HCT116 (cell line): ENCODE measurements at regions not wholly inside any gene's neighbourhood (a gene's known extent, or its start where the extent isn't known, plus 50 kb on each side); places are given as distances from the start of the nearest gene placed in this dataset.

Source experiments
- EGR1 ChIP-seq: IDR thresholded peaks from 2 replicates; pipeline ENCODE4 v1.6.1; 2012; ENCODE audit warnings: low read depth
- ELF1 ChIP-seq: IDR thresholded peaks from 2 replicates; pipeline ENCODE4 v1.6.1; 2012; ENCODE audit warnings: low read depth, borderline replicate concordance
- EZH2 ChIP-seq: fragments of 200-600 bp; sonication (generic); IDR thresholded peaks from 2 replicates; pipeline ENCODE4 v1.6.1; 2017; ENCODE audit warnings: antibody characterized with exemption, mixed run types
- EZH2phosphoT487 ChIP-seq: fragments of 200-600 bp; IDR thresholded peaks from 2 replicates; pipeline ENCODE4 v1.6.1; 2018; ENCODE audit warnings: antibody characterized with exemption, borderline replicate concordance
- POLR2A ChIP-seq: IDR thresholded peaks from 2 replicates; pipeline ENCODE4 v1.7.0; 2011; ENCODE audit warnings: borderline replicate concordance; ENCODE audit not compliant: insufficient read depth, insufficient read length; ENCODE audit errors: extremely low read depth
- POLR2AphosphoS5 ChIP-seq: IDR thresholded peaks from 2 replicates; pipeline ENCODE4 v1.6.1; 2011; ENCODE audit warnings: mild to moderate bottlenecking, low read depth, low read length, moderate library complexity
- SP1 ChIP-seq: IDR thresholded peaks from 2 replicates; pipeline ENCODE4 v1.6.1; 2012; ENCODE audit warnings: low read depth
- TF ChIP-seq, protein P1 (sequence below), 3 experiments: fragments of 200-600 bp in 1 of 3; sonication (generic) in 1 of 3; IDR thresholded peaks in 2 of 3; conservative IDR thresholded peaks in 1 of 3; 2 replicates each; pipeline ENCODE4 v1.5.1; 2012 to 2017; ENCODE audit warnings: low read depth in 2 of 3, low read length in 2 of 3, antibody characterized with exemption in 1 of 3, borderline replicate concordance in 1 of 3, control low read depth in 1 of 3, mild to moderate bottlenecking in 1 of 3, mixed read lengths in 1 of 3, mixed run types in 1 of 3, moderate library complexity in 1 of 3; ENCODE audit not compliant: insufficient read depth in 1 of 3
- TF ChIP-seq, protein P2 (sequence below): IDR thresholded peaks from 2 replicates; pipeline ENCODE4 v1.6.1; 2012; ENCODE audit warnings: low read depth
- TF ChIP-seq, protein P3 (sequence below): IDR thresholded peaks from 2 replicates; pipeline ENCODE4 v1.6.1; 2012

DNA sequence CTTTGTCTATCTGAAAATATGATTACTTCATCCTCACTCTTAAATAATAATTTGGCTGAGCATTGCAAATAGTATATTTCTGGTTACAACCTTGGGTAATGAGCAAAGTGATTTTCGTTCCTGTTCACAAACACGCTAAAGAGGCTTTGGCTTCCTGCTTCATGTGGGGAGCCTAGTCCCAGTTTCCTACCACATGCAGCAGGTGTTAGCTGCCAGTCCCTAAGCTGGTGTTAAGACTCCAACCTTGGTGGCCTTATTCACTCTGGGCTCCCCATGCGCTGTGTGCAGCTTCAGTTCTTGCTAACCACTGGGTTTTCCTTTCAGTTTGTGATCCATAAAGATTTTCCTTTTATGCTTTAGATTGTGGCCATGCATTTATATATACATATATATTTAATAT lies 56.7 kb upstream of the BARHL2 start:
- TF ChIP-seq, protein P1, sequence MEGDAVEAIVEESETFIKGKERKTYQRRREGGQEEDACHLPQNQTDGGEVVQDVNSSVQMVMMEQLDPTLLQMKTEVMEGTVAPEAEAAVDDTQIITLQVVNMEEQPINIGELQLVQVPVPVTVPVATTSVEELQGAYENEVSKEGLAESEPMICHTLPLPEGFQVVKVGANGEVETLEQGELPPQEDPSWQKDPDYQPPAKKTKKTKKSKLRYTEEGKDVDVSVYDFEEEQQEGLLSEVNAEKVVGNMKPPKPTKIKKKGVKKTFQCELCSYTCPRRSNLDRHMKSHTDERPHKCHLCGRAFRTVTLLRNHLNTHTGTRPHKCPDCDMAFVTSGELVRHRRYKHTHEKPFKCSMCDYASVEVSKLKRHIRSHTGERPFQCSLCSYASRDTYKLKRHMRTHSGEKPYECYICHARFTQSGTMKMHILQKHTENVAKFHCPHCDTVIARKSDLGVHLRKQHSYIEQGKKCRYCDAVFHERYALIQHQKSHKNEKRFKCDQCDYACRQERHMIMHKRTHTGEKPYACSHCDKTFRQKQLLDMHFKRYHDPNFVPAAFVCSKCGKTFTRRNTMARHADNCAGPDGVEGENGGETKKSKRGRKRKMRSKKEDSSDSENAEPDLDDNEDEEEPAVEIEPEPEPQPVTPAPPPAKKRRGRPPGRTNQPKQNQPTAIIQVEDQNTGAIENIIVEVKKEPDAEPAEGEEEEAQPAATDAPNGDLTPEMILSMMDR (IDR thresholded peaks at IDR 0.05 in 2 of 3, conservative IDR thresholded peaks at IDR 0.05 in 1 of 3; ENCODE audit: borderline replicate concordance in 1 of 3, insufficient read depth in 1 of 3, low read depth in 2 of 3, low read length in 2 of 3), result no peak
- TF ChIP-seq POLR2AphosphoS5, result no peak
- TF ChIP-seq POLR2A, result no peak
- TF ChIP-seq EZH2phosphoT487, result no peak
- TF ChIP-seq ELF1, result no peak
- no peak for TF ChIP-seq SP1
- TF ChIP-seq, protein P2, sequence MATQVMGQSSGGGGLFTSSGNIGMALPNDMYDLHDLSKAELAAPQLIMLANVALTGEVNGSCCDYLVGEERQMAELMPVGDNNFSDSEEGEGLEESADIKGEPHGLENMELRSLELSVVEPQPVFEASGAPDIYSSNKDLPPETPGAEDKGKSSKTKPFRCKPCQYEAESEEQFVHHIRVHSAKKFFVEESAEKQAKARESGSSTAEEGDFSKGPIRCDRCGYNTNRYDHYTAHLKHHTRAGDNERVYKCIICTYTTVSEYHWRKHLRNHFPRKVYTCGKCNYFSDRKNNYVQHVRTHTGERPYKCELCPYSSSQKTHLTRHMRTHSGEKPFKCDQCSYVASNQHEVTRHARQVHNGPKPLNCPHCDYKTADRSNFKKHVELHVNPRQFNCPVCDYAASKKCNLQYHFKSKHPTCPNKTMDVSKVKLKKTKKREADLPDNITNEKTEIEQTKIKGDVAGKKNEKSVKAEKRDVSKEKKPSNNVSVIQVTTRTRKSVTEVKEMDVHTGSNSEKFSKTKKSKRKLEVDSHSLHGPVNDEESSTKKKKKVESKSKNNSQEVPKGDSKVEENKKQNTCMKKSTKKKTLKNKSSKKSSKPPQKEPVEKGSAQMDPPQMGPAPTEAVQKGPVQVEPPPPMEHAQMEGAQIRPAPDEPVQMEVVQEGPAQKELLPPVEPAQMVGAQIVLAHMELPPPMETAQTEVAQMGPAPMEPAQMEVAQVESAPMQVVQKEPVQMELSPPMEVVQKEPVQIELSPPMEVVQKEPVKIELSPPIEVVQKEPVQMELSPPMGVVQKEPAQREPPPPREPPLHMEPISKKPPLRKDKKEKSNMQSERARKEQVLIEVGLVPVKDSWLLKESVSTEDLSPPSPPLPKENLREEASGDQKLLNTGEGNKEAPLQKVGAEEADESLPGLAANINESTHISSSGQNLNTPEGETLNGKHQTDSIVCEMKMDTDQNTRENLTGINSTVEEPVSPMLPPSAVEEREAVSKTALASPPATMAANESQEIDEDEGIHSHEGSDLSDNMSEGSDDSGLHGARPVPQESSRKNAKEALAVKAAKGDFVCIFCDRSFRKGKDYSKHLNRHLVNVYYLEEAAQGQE, result no peak
- TF ChIP-seq EGR1, result no peak
- TF ChIP-seq EZH2, result no peak
- TF ChIP-seq, protein P3, sequence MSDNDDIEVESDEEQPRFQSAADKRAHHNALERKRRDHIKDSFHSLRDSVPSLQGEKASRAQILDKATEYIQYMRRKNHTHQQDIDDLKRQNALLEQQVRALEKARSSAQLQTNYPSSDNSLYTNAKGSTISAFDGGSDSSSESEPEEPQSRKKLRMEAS, result no peak
